Thyroid gland (tissue), 4 donors: ENCODE measurements at regions not wholly inside any gene's neighbourhood (a gene's known extent, or its start where the extent isn't known, plus 50 kb on each side); places are given as distances from the start of the nearest gene placed in this dataset.
"Not testable (repeated sequence)": the region's sequence is repeated elsewhere in the genome, so short reads cannot be mapped to it uniquely, and the experiment has no call there.

Source experiments
- DNase-seq, 2 donors: peaks; one replicate each; pipeline ENCODE4 v3.0.0-alpha.2; 2019
- H3K27ac ChIP-seq, 3 donors: fragments of 200-600 bp; sonication (generic); 1 replicate in 2 of 3; 2 replicates in 1 of 3; pipeline ENCODE4 v1.5.1; 2016 to 2019; ENCODE audit warnings: mild to moderate bottlenecking in 1 of 3, moderate library complexity in 1 of 3
- H3K27me3 ChIP-seq: fragments of 200-600 bp; sonication (generic); one replicate; pipeline ENCODE4 v1.5.1; 2019
- H3K36me3 ChIP-seq, 2 donors: fragments of 200-600 bp; sonication (generic); one replicate each; pipeline ENCODE4 v1.5.1; 2016 to 2019
- H3K4me1 ChIP-seq, 2 donors: fragments of 200-600 bp; sonication (generic); one replicate each; pipeline ENCODE4 v1.5.1; 2017 to 2019
- H3K4me3 ChIP-seq, 3 donors: fragments of 200-600 bp; sonication (generic); replicated peaks in 1 of 3; 1 replicate in 2 of 3; 2 replicates in 1 of 3; pipeline ENCODE4 v1.5.1; 2016; ENCODE audit warnings: mild to moderate bottlenecking in 1 of 3
- H3K9me3 ChIP-seq: fragments of 200-600 bp; sonication (generic); one replicate; pipeline ENCODE4 v1.5.1; 2017
- CTCF ChIP-seq, 6 experiments: fragments of 200-600 bp in 3 of 6; fragments of 450-650 bp in 3 of 6; sonication (generic) in 3 of 6; IDR thresholded peaks; one replicate each; pipeline ENCODE4 v1.5.1; 2016 to 2019; ENCODE audit warnings: antibody characterized with exemption in 6 of 6, mild to moderate bottlenecking in 2 of 6, inconsistent platforms in 1 of 6, moderate library complexity in 1 of 6
- POLR2A ChIP-seq, 2 donors: fragments of 450-650 bp; IDR thresholded peaks; one replicate each; pipeline ENCODE4 v1.6.1; 2017; ENCODE audit warnings: antibody characterized with exemption in 2 of 2, mild to moderate bottlenecking in 2 of 2, moderate library complexity in 1 of 2
- WGBS, 2 donors: methylation state at CpG; one replicate each; pipeline ENCODE4 v1.1.5; 2017; 5-methylcytosine and 5-hydroxymethylcytosine counted together
- intact Hi-C: fragments of 100-400 bp; cut with DNase I; formaldehyde crosslinking; loops from one replicate; pipeline ENCODE4 v1.15.1; 2023

GRCh38 chr22:23446796-23447350 lies 133.2 kb downstream of the IGLL1 start:
- DNase-seq: no peak
- Histone ChIP-seq H3K36me3 (no peaks in the 10 kb centered on the region), H3K9me3 (no peaks in the 10 kb centered on the region), H3K4me1 (no peaks in the 10 kb centered on the region), H3K27ac (no peak overlapping the region), H3K27me3 (no peaks in the 10 kb centered on the region), H3K4me3 (no peak overlapping the region)
- 95 to 96% methylated on average over 24 to 25 of the region's 30 CpGs for WGBS, 2 donors
- intact Hi-C loops: no loop called here
- TF ChIP-seq POLR2A (IDR thresholded peaks at IDR 0.05) (no peak), CTCF (IDR thresholded peaks at IDR 0.05) (no peak)

GRCh38 chr22:23446194-23446593 lies 133.9 kb downstream of the IGLL1 start:
- H3K36me3 ChIP-seq, intact Hi-C loops: not testable (repeated sequence)

GRCh38 chr22:23443905-23444304 lies 136.2 kb downstream of the IGLL1 start:
- H3K9me3 ChIP-seq, DNase-seq, H3K27me3 ChIP-seq, intact Hi-C loops, H3K36me3 ChIP-seq, H3K27ac ChIP-seq, H3K4me1 ChIP-seq, H3K4me3 ChIP-seq: not testable (repeated sequence)
- WGBS, 2 donors: 72 to 77% methylated on average over 2 of the region's 2 CpGs

More at GRCh38 chr22:23446194-23446593, 133.9 kb downstream of the IGLL1 start:
- not testable (repeated sequence) for H3K27me3 ChIP-seq, H3K4me1 ChIP-seq, H3K9me3 ChIP-seq, DNase-seq, H3K4me3 ChIP-seq, H3K27ac ChIP-seq

- DNase-seq, H3K4me3 ChIP-seq, H3K27me3 ChIP-seq, H3K27ac ChIP-seq, H3K9me3 ChIP-seq, H3K36me3 ChIP-seq, H3K4me1 ChIP-seq, intact Hi-C loops: not testable (repeated sequence)
- 89 to 93% methylated on average over 3 of the region's 3 CpGs for WGBS, 2 donors
These were observed 140.5 kb downstream of the IGLL1 start for GRCh38 chr22:23439581-23439980.

GRCh38 chr22:23438216-23438615 lies 141.9 kb downstream of the IGLL1 start:
- H3K9me3 ChIP-seq: no peaks in the 10 kb centered on the region
- H3K27me3 ChIP-seq: no peaks in the 10 kb centered on the region
- TF ChIP-seq CTCF (IDR thresholded peaks at IDR 0.05): no peak
- TF ChIP-seq POLR2A (IDR thresholded peaks at IDR 0.05): no peak
- no peak overlapping the region for H3K27ac ChIP-seq
- no peak for DNase-seq
- H3K36me3 ChIP-seq: no peaks in the 10 kb centered on the region
- peaks cover under 1 to 6% of the 10 kb centered on the region in 2 donors for H3K4me1 ChIP-seq
- H3K4me3 ChIP-seq: no peak overlapping the region
- 71 to 76% methylated on average over 12 to 13 of the region's 13 CpGs for WGBS, 2 donors
- intact Hi-C loops: no loop called here

- H3K4me3 ChIP-seq: no peak overlapping the region
- peaks cover 4 to 11% of the 10 kb centered on the region in 2 donors for H3K4me1 ChIP-seq
- no peak overlapping the region for H3K27ac ChIP-seq
- no peaks in the 10 kb centered on the region for H3K9me3 ChIP-seq
- no peak for TF ChIP-seq CTCF (IDR thresholded peaks at IDR 0.05)
- no peak for TF ChIP-seq POLR2A (IDR thresholded peaks at IDR 0.05)
- 89 to 90% methylated on average over 16 of the region's 16 CpGs for WGBS, 2 donors
- no peak for DNase-seq
- no peaks in the 10 kb centered on the region for H3K27me3 ChIP-seq
- intact Hi-C loops: no loop called here
- H3K36me3 ChIP-seq: no peaks in the 10 kb centered on the region
These were observed 142.3 kb downstream of the IGLL1 start for GRCh38 chr22:23437779-23438178.

- H3K4me1 ChIP-seq: peaks cover 6 to 13% of the 10 kb centered on the region in 2 donors
- H3K36me3 ChIP-seq, H3K9me3 ChIP-seq, H3K27ac ChIP-seq, intact Hi-C loops, H3K27me3 ChIP-seq, H3K4me3 ChIP-seq, DNase-seq: not testable (repeated sequence)
- 93% methylated on average over 3 of the region's 7 CpGs; no CpG with 5 or more reads in 1 of the 2 donors for WGBS, 2 donors
These were observed 143.0 kb downstream of the IGLL1 start for GRCh38 chr22:23437107-23437395.

- H3K9me3 ChIP-seq, H3K27ac ChIP-seq, H3K27me3 ChIP-seq, H3K36me3 ChIP-seq, DNase-seq, intact Hi-C loops, H3K4me3 ChIP-seq: not testable (repeated sequence)
- 64 to 80% methylated on average over 11 to 21 of the region's 23 CpGs for WGBS, 2 donors
- H3K4me1 ChIP-seq: peaks cover 6 to 13% of the 10 kb centered on the region in 2 donors
These were observed 143.6 kb downstream of the IGLL1 start for GRCh38 chr22:23436354-23437106.

GRCh38 chr22:23435186-23435585 lies 144.9 kb downstream of the IGLL1 start:
- H3K9me3 ChIP-seq, H3K27ac ChIP-seq, intact Hi-C loops, H3K36me3 ChIP-seq, H3K4me3 ChIP-seq, DNase-seq, H3K27me3 ChIP-seq: not testable (repeated sequence)
- 100% methylated on average over 2 to 3 of the region's 16 CpGs for WGBS, 2 donors
- H3K4me1 ChIP-seq: peaks cover 6 to 13% of the 10 kb centered on the region in 2 donors

GRCh38 chr22:23434198-23434830 lies 145.8 kb downstream of the IGLL1 start:
- 96 to 97% methylated on average over 19 to 21 of the region's 29 CpGs for WGBS, 2 donors
- H3K9me3 ChIP-seq, DNase-seq, H3K27me3 ChIP-seq, H3K4me3 ChIP-seq, intact Hi-C loops, H3K27ac ChIP-seq, H3K36me3 ChIP-seq: not testable (repeated sequence)
- H3K4me1 ChIP-seq: peaks cover 6 to 13% of the 10 kb centered on the region in 2 donors
